ENCODE measurements at regions not wholly inside any gene's neighbourhood (a gene's known extent, or its start where the extent isn't known, plus 50 kb on each side); places are given as distances from the start of the nearest gene placed in this dataset.

- no peak for TF ChIP-seq EZH2phosphoT487 (conservative IDR thresholded peaks at IDR 0.05; ENCODE audit: low read length)
- no peak for TF ChIP-seq CTCF (IDR thresholded peaks at IDR 0.05; ENCODE audit: insufficient read depth, low read length, poor library complexity, severe bottlenecking)
- H3K9me2 ChIP-seq (replicated peaks; ENCODE audit: insufficient read depth, low read length): no peaks in the 10 kb centered on the region
- H3K4me2 ChIP-seq (ENCODE audit: low read depth, low read length, poor library complexity, severe bottlenecking): no peak overlapping the region
- no peaks in the 10 kb centered on the region for H3F3A ChIP-seq (ENCODE audit: insufficient read depth)
- no peaks in the 10 kb centered on the region for H3K27me3 ChIP-seq (ENCODE audit: low read length)
- H4K20me1 ChIP-seq (ENCODE audit: low read depth, low read length): no peaks in the 10 kb centered on the region
- H3K9ac ChIP-seq (ENCODE audit: low read length): no peak overlapping the region
- no peaks in the 10 kb centered on the region for H3K36me3 ChIP-seq (ENCODE audit: low read length)
- no peak overlapping the region for H2AFZ ChIP-seq (ENCODE audit: low read depth, low read length, severe bottlenecking)
- no peaks in the 10 kb centered on the region for H3K9me3 ChIP-seq (ENCODE audit: insufficient read depth, low read length)
- no peaks in the 10 kb centered on the region for H3K79me2 ChIP-seq (ENCODE audit: insufficient read depth, low read length)
- H3K27ac ChIP-seq (ENCODE audit: low read depth, low read length): no peak overlapping the region
- H3K4me3 ChIP-seq (ENCODE audit: insufficient read depth, low read length, poor library complexity, severe bottlenecking): no peak overlapping the region
These were observed 1299.3 kb downstream of the XPNPEP1 start for GRCh38 chr10:108624052-108624451.

- no peak overlapping the region for H3K9ac ChIP-seq (ENCODE audit: low read length)
- H3K27me3 ChIP-seq (ENCODE audit: low read length): no peaks in the 10 kb centered on the region
- TF ChIP-seq EZH2phosphoT487 (conservative IDR thresholded peaks at IDR 0.05; ENCODE audit: low read length) (no peak), CTCF (IDR thresholded peaks at IDR 0.05; ENCODE audit: insufficient read depth, low read length, poor library complexity, severe bottlenecking) (no peak)
- no peak overlapping the region for H2AFZ ChIP-seq (ENCODE audit: low read depth, low read length, severe bottlenecking)
- H3F3A ChIP-seq (ENCODE audit: insufficient read depth): no peaks in the 10 kb centered on the region
- H3K27ac ChIP-seq (ENCODE audit: low read depth, low read length): no peak overlapping the region
- no peaks in the 10 kb centered on the region for H4K20me1 ChIP-seq (ENCODE audit: low read depth, low read length)
- H3K4me2 ChIP-seq (ENCODE audit: low read depth, low read length, poor library complexity, severe bottlenecking): no peak overlapping the region
- no peaks in the 10 kb centered on the region for H3K79me2 ChIP-seq (ENCODE audit: insufficient read depth, low read length)
- no peaks in the 10 kb centered on the region for H3K36me3 ChIP-seq (ENCODE audit: low read length)
- H3K9me2 ChIP-seq (replicated peaks; ENCODE audit: insufficient read depth, low read length): no peaks in the 10 kb centered on the region
- H3K4me3 ChIP-seq (ENCODE audit: insufficient read depth, low read length, poor library complexity, severe bottlenecking): no peak overlapping the region
- no peaks in the 10 kb centered on the region for H3K9me3 ChIP-seq (ENCODE audit: insufficient read depth, low read length)
These were observed 1302.3 kb downstream of the XPNPEP1 start for GRCh38 chr10:108620821-108621534.

GRCh38 chr10:108616559-108617285, 1306.6 kb downstream of the XPNPEP1 start:
- no peak overlapping the region for H3K9ac ChIP-seq (ENCODE audit: low read length)
- no peak overlapping the region for H2AFZ ChIP-seq (ENCODE audit: low read depth, low read length, severe bottlenecking)
- H3K79me2 ChIP-seq (ENCODE audit: insufficient read depth, low read length): no peaks in the 10 kb centered on the region
- no peaks in the 10 kb centered on the region for H3K9me3 ChIP-seq (ENCODE audit: insufficient read depth, low read length)
- no peaks in the 10 kb centered on the region for H3K9me2 ChIP-seq (replicated peaks; ENCODE audit: insufficient read depth, low read length)
- no peak overlapping the region for H3K4me3 ChIP-seq (ENCODE audit: insufficient read depth, low read length, poor library complexity, severe bottlenecking)
- no peaks in the 10 kb centered on the region for H3K36me3 ChIP-seq (ENCODE audit: low read length)
- no peak overlapping the region for H3K4me2 ChIP-seq (ENCODE audit: low read depth, low read length, poor library complexity, severe bottlenecking)
- H3K27ac ChIP-seq (ENCODE audit: low read depth, low read length): no peak overlapping the region
- TF ChIP-seq CTCF (IDR thresholded peaks at IDR 0.05; ENCODE audit: insufficient read depth, low read length, poor library complexity, severe bottlenecking) (no peak), EZH2phosphoT487 (conservative IDR thresholded peaks at IDR 0.05; ENCODE audit: low read length) (no peak)
- no peaks in the 10 kb centered on the region for H4K20me1 ChIP-seq (ENCODE audit: low read depth, low read length)
- H3F3A ChIP-seq (ENCODE audit: insufficient read depth): no peaks in the 10 kb centered on the region
- H3K27me3 ChIP-seq (ENCODE audit: low read length): no peaks in the 10 kb centered on the region
